ENCODE measurements at regions not wholly inside any gene's neighbourhood (a gene's known extent, or its start where the extent isn't known, plus 50 kb on each side); places are given as distances from the start of the nearest gene placed in this dataset.

GRCh38 chr2:83596592-83597282, 862.3 kb downstream of the SUCLG1 start:
- DNase-seq: no peak
- whole genome bisulfite sequencing, 3 donors: 61 to 64% (median 64%) methylated on average over 1 of the region's 1 CpG
- no peak overlapping the region for H3K4me3 ChIP-seq
- H3K36me3 ChIP-seq: no peaks in the 10 kb centered on the region
- no peaks in the 10 kb centered on the region for H3K4me1 ChIP-seq (ENCODE audit: insufficient read depth)
- H3K9me3 ChIP-seq: no peaks in the 10 kb centered on the region
- no peak overlapping the region for H3K27ac ChIP-seq
- no peaks in the 10 kb centered on the region for H3K27me3 ChIP-seq
- TF ChIP-seq EP300 (IDR thresholded peaks at IDR 0.05) (no peak), POLR2A (IDR thresholded peaks at IDR 0.05) (no peak), CTCF (IDR thresholded peaks at IDR 0.05) (no peak)
- intact Hi-C loops (cut with DNase I): no loop called here

GRCh38 chr2:83595926-83596325, 863.2 kb downstream of the SUCLG1 start:
- Histone ChIP-seq H3K4me3 (no peak overlapping the region), H3K27ac (no peak overlapping the region), H3K27me3 (no peaks in the 10 kb centered on the region), H3K4me1 (ENCODE audit: insufficient read depth) (no peaks in the 10 kb centered on the region), H3K9me3 (no peaks in the 10 kb centered on the region), H3K36me3 (no peaks in the 10 kb centered on the region)
- intact Hi-C loops (cut with DNase I): no loop called here
- DNase-seq: no peak
- WGBS, 3 donors: 42 to 51% (median 44%) methylated on average over 3 of the region's 3 CpGs
- TF ChIP-seq POLR2A (IDR thresholded peaks at IDR 0.05) (no peak), EP300 (IDR thresholded peaks at IDR 0.05) (no peak), CTCF (IDR thresholded peaks at IDR 0.05) (no peak)

GRCh38 chr2:83595121-83595690, 863.9 kb downstream of the SUCLG1 start:
- Histone ChIP-seq H3K9me3 (no peaks in the 10 kb centered on the region), H3K27ac (no peak overlapping the region), H3K27me3 (no peaks in the 10 kb centered on the region), H3K4me3 (no peak overlapping the region), H3K4me1 (ENCODE audit: insufficient read depth) (no peaks in the 10 kb centered on the region), H3K36me3 (no peaks in the 10 kb centered on the region)
- no peak for DNase-seq
- intact Hi-C loops (cut with DNase I): no loop called here
- TF ChIP-seq POLR2A (IDR thresholded peaks at IDR 0.05) (no peak), EP300 (IDR thresholded peaks at IDR 0.05) (no peak)
- 21 to 26% (median 23%) methylated on average over 2 of the region's 2 CpGs for WGBS, 3 donors

- intact Hi-C loops (cut with DNase I): no loop called here
- H3K4me1 ChIP-seq (ENCODE audit: insufficient read depth): no peaks in the 10 kb centered on the region
- WGBS, 3 donors: 71 to 75% (median 74%) methylated on average over 5 of the region's 5 CpGs
These were observed 864.6 kb downstream of the SUCLG1 start for GRCh38 chr2:83594241-83595120.

More at GRCh38 chr2:83594241-83595120, 864.6 kb downstream of the SUCLG1 start:
- no peaks in the 10 kb centered on the region for H3K27me3 ChIP-seq
- H3K9me3 ChIP-seq: no peaks in the 10 kb centered on the region
- no peak overlapping the region for H3K4me3 ChIP-seq
- no peak overlapping the region for H3K27ac ChIP-seq
- DNase-seq: no peak
- H3K36me3 ChIP-seq: no peaks in the 10 kb centered on the region
- TF ChIP-seq CTCF (IDR thresholded peaks at IDR 0.05): no peak
- TF ChIP-seq POLR2A (IDR thresholded peaks at IDR 0.05): no peak
- no peak for TF ChIP-seq EP300 (IDR thresholded peaks at IDR 0.05)

All from ovary (tissue), 7 donors.